HUES64 (cell line): ENCODE measurements at regions not wholly inside any gene's neighbourhood (a gene's known extent, or its start where the extent isn't known, plus 50 kb on each side); places are given as distances from the start of the nearest gene placed in this dataset.

ENCODE experiments used
- H3K27ac ChIP-seq: 2 replicates; pipeline ENCODE4 v1.7.0; 2013; ENCODE audit warnings: low read depth, low read length, inconsistent platforms
- H3K27me3 ChIP-seq: 2 replicates; pipeline ENCODE4 v1.6.1; 2013; ENCODE audit warnings: mild to moderate bottlenecking, low read length; ENCODE audit not compliant: insufficient read depth
- H3K36me3 ChIP-seq: 2 replicates; pipeline ENCODE4 v1.6.1; 2013; ENCODE audit warnings: mild to moderate bottlenecking, low read length; ENCODE audit not compliant: insufficient read depth
- H3K4me1 ChIP-seq: 2 replicates; pipeline ENCODE4 v1.6.1; 2013; ENCODE audit warnings: mild to moderate bottlenecking, low read length, moderate library complexity; ENCODE audit not compliant: insufficient read depth
- H3K4me3 ChIP-seq: 2 replicates; pipeline ENCODE4 v1.5.1; 2013; ENCODE audit warnings: mild to moderate bottlenecking, low read length, moderate library complexity
- H3K9ac ChIP-seq: 2 replicates; pipeline ENCODE4 v1.6.1; 2013; ENCODE audit warnings: mild to moderate bottlenecking, low read depth, low read length
- H3K9me3 ChIP-seq: 2 replicates; pipeline ENCODE4 v1.6.1; 2013; ENCODE audit warnings: low read depth, low read length; ENCODE audit not compliant: insufficient read depth
- WGBS: fragments of 150-250, 120-280 bp; methylation state at CpG from one replicate; pipeline ENCODE4 v1.1.7; 2013; ENCODE audit warnings: missing lambda C conversion rate; 5-methylcytosine and 5-hydroxymethylcytosine counted together

DNA sequence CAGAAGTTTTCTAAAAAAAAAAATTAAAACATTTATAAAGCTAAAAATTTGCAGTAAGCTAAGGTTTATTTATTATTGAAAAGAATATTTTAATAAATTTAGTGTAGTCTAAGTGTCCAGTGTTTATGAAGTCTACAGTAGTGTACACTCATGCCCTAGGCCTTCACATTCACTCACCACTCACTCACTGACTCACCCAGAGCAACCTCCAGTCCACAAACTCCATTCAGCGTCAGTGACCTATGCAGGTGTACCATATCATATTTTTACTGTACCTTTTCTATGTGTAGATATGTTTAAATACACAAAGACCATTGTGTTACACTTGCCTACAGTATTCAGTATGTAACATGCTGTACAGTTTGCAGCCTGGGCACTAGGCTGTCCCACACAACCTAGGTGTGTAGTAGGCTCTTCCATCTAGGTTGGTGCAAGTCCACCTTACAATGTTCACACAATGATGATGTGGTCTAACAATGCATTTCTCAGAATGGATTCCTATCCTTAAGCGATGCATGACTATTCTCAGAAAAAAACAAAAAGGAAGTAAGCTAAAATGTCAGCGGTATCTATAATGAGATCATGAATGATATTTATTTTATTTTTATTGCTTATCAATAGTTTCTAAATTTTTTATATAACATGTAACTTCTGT, 336.7 kb downstream of the AGTPBP1 start:
- Histone ChIP-seq H3K27me3 (no peaks in the 10 kb centered on the region), H3K9me3 (no peaks in the 10 kb centered on the region), H3K36me3 (no peaks in the 10 kb centered on the region), H3K4me1 (peaks cover 6% of the 10 kb centered on the region; the same call in 1 of the 2 replicates), H3K9ac (no peak overlapping the region), H3K27ac (no peak overlapping the region), H3K4me3 (no peak overlapping the region)
- WGBS: 67% methylated on average over 2 of the region's 3 CpGs

DNA sequence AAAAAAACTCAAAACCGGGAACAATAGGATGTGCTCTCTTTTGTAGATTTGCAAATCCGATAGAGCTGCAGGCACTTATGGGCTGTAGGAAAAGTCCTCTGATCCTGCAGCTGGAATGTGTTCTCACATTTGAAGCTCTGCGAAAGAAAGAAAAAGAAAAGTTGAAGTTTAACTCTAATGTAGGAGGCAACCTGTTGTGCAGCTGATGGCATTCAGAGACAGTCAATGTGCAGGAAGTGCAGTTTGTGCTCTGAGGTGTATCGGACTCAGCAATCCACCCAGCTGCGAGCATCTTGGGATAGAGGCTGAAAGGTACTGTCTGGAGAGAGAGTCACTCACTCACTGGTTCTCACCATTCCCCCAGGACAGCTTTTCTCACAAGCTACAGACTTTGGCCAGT, 339.2 kb downstream of the AGTPBP1 start:
- no peaks in the 10 kb centered on the region for H3K27me3 ChIP-seq
- WGBS: 74% methylated on average over 5 of the region's 5 CpGs

DNA sequence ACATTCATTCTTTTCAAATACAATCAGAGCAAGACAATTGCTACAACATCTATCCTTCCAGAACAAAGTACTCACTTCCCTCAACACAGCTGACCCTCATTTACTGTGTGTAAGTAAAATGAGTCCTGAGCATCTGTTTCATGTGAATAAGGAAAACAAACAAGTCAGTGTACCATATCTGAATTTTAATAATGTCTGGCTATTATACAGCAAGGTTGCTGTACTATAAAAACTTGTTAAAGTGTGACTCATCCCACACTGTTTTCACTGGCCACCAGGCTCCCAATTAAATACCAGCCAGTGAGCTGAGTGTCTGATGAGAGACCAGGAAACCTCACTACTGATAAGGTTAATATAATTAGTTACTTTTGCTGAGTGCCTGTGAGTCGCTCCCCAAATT, 339.8 kb downstream of the AGTPBP1 start:
- H3K9ac ChIP-seq: no peak overlapping the region
- WGBS: 75% methylated on average over 1 of the region's 1 CpG
- no peaks in the 10 kb centered on the region for H3K9me3 ChIP-seq
- H3K36me3 ChIP-seq: no peaks in the 10 kb centered on the region
- peaks cover 6% of the 10 kb centered on the region; the same call in 1 of the 2 replicates for H3K4me1 ChIP-seq
- H3K27ac ChIP-seq: no peak overlapping the region
- H3K4me3 ChIP-seq: no peak overlapping the region
- no peaks in the 10 kb centered on the region for H3K27me3 ChIP-seq

More for the DNA sequence above, 339.2 kb downstream of the AGTPBP1 start:
- H3K9ac ChIP-seq: no peak overlapping the region
- H3K4me1 ChIP-seq: peaks cover 6% of the 10 kb centered on the region; the same call in 1 of the 2 replicates
- no peaks in the 10 kb centered on the region for H3K36me3 ChIP-seq
- H3K9me3 ChIP-seq: no peaks in the 10 kb centered on the region
- no peak overlapping the region for H3K27ac ChIP-seq
- H3K4me3 ChIP-seq: no peak overlapping the region

DNA sequence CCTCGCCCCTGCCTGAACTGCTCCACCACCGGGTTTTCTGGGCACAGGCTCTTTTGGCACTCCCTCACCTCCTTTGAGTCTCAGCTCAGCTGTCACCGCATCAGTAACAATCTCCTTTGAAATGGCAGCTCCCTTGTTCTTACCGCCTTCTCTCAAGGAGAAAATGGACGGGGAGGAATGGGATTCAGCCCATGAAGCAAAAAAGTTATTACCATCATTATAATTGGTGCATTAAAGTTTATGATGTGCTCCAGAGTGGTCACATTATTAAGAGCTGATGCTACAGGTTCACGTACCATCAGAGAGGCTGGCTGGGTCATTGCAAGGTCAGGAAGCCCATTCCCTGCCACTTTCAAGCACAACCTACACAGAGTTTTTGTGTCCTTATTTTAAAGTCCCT, 344.7 kb downstream of the AGTPBP1 start:
- no peak overlapping the region for H3K27ac ChIP-seq
- no peaks in the 10 kb centered on the region for H3K27me3 ChIP-seq
- WGBS: 95% methylated on average over 6 of the region's 6 CpGs
- no peaks in the 10 kb centered on the region for H3K36me3 ChIP-seq
- H3K4me3 ChIP-seq: no peak overlapping the region
- no peak overlapping the region for H3K9ac ChIP-seq
- peaks cover 2% of the 10 kb centered on the region; the same call in 1 of the 2 replicates for H3K4me1 ChIP-seq
- H3K9me3 ChIP-seq: no peaks in the 10 kb centered on the region

DNA sequence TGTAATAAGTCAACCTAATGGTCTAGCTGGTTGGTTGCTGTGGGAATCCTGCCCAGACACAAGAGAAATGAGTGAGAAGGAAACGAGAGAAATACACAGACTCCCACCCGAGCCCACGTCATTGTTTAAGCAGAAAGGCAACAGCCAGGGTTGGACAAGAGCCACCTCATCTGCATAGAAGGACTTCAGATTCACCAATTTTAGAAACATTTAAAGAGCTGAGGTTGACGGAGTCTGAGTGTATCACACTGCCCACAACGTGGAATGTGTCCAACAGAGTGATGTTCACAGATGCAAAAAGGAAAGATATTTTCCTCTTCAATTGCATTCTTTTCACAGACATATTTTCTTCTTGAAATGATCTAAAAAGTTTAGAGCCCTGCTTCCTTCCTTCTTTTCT, 349.5 kb downstream of the AGTPBP1 start:
- no peak overlapping the region for H3K4me3 ChIP-seq
- no peak overlapping the region for H3K9ac ChIP-seq
- no peaks in the 10 kb centered on the region for H3K9me3 ChIP-seq
- no peaks in the 10 kb centered on the region for H3K36me3 ChIP-seq
- H3K27ac ChIP-seq: no peak overlapping the region
- peaks cover 7% of the 10 kb centered on the region; the same call in 1 of the 2 replicates for H3K4me1 ChIP-seq
- 98% methylated on average over 5 of the region's 5 CpGs for WGBS
- no peaks in the 10 kb centered on the region for H3K27me3 ChIP-seq

DNA sequence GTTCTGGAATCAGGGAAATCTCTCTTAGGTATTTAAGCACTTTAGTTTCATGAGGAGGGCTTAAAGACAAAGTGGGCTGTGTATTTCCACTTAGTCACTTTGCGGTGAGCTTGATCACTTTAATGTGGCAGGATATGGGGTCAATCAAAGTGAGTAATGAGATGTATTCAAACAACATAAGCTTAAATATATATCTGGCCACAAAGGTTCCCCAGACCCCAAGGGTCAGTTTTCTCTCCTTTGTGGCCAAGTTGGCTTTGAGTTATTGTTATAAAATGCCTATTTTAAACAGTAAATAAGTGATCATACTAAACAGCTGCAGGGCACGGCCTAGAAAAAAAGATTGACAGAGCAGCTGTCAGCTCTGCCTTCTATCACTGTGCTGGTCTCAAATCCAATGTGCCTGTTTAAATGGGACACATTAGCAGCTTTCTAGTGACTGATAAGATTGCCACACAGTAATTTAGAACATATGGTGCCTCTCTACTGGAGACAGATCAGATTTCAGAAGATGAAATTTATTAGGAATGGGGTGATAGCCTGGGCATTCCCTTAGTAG, 363.9 kb downstream of the AGTPBP1 start:
- Histone ChIP-seq H3K4me3 (no peak overlapping the region), H3K36me3 (no peaks in the 10 kb centered on the region), H3K27me3 (no peaks in the 10 kb centered on the region), H3K9ac (no peak overlapping the region), H3K27ac (no peak overlapping the region), H3K9me3 (no peaks in the 10 kb centered on the region), H3K4me1 (no peaks in the 10 kb centered on the region)
- WGBS: 86% methylated on average over 2 of the region's 2 CpGs

DNA sequence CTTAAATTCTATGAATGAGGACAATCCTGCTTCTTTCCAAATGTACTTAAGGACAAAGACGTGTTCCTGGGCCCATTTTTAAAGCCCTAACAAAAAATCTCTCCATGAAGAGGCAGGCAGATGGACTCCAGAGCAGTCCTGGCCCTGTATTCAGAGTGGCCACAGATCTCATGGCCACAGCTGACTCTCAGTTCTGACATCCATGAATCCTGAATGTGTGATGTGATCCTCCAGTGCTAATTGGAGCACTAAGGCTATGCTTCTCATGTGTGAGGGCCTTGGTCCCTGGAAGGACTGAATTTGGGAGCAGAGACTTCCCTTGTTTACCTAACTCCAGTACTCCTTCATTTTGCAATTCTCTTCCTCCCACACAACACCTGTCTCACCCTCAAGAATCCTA, 373.0 kb downstream of the AGTPBP1 start:
- WGBS: 93% methylated on average over 1 of the region's 1 CpG
- H3K27me3 ChIP-seq: no peaks in the 10 kb centered on the region

DNA sequence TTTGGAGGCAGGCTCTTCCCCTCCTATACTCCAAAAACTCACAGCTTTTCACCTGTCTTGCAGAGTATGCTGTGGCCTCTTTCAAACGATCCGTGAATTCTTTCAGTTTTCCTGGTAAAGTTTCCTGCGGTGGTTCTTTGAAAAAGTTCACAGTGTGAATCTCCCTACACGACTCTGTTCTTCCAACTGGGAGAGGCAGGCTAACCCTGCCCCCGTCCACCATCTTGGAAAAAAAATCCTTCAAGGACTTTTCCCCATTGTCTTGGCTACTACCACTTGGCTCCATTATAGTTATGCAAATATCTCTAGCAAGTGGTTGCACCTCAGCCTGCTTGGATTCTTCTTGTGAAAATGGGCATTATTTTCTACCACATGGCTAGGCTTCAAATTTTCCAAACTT, 382.6 kb downstream of the AGTPBP1 start:
- Histone ChIP-seq H3K4me3 (no peak overlapping the region), H3K9ac (no peak overlapping the region), H3K27ac (no peak overlapping the region), H3K9me3 (peaks cover 8% of the 10 kb centered on the region; the same call in 1 of the 2 replicates), H3K27me3 (no peaks in the 10 kb centered on the region), H3K36me3 (no peaks in the 10 kb centered on the region), H3K4me1 (no peaks in the 10 kb centered on the region)
- WGBS: 65% methylated on average over 5 of the region's 5 CpGs

More for the DNA sequence above, 373.0 kb downstream of the AGTPBP1 start:
- no peak overlapping the region for H3K9ac ChIP-seq
- no peaks in the 10 kb centered on the region for H3K4me1 ChIP-seq
- no peak overlapping the region for H3K27ac ChIP-seq
- H3K4me3 ChIP-seq: no peak overlapping the region
- no peaks in the 10 kb centered on the region for H3K36me3 ChIP-seq
- no peaks in the 10 kb centered on the region for H3K9me3 ChIP-seq

DNA sequence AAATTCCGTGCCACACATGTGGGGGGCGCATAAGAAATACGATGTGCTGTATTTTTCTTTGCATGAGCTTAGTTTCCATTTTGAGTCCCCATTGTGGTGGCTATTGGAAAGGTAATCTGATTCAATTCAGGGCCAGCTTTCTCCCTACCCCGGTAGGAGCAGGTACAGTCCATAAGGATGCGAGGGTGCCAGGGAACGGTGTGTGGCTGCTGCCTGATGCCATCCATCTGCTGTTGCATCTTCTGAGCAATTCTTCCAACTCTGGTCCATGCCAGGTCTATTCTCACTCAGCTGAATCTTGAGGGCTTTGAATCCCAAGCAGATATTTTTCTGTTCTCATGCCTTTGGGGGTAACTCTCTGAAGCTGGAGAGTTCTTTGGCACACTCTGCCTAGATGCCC, 392.7 kb downstream of the AGTPBP1 start:
- Histone ChIP-seq H3K4me3 (no peak overlapping the region), H3K4me1 (no peaks in the 10 kb centered on the region), H3K27me3 (no peaks in the 10 kb centered on the region), H3K9me3 (no peaks in the 10 kb centered on the region), H3K27ac (no peak overlapping the region), H3K36me3 (no peaks in the 10 kb centered on the region), H3K9ac (no peak overlapping the region)
- 97% methylated on average over 6 of the region's 6 CpGs for WGBS

DNA sequence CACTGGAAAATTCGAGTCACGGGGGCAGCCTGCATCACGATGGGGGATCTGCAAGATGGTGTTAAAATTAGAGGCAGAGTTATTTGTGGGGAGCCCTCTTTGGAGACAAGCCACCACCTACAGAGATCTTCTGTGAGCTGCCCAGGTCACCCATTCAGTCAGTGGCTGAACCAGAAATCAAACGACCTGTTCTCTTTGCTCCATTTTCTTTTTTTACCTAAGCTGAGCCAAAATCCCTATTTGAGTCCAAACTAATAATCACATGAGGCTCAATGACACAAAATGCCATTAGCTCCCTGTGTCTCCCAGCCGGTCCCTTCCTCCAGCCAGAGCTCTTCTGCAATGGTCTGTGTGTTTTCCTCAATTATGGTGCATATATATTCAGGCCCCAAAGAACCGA, 394.2 kb downstream of the AGTPBP1 start:
- H3K4me1 ChIP-seq: no peaks in the 10 kb centered on the region
- no peak overlapping the region for H3K9ac ChIP-seq
- H3K27me3 ChIP-seq: no peaks in the 10 kb centered on the region
- H3K9me3 ChIP-seq: no peaks in the 10 kb centered on the region
- H3K27ac ChIP-seq: no peak overlapping the region
- H3K4me3 ChIP-seq: no peak overlapping the region
- WGBS: 94% methylated on average over 6 of the region's 6 CpGs
- no peaks in the 10 kb centered on the region for H3K36me3 ChIP-seq

DNA sequence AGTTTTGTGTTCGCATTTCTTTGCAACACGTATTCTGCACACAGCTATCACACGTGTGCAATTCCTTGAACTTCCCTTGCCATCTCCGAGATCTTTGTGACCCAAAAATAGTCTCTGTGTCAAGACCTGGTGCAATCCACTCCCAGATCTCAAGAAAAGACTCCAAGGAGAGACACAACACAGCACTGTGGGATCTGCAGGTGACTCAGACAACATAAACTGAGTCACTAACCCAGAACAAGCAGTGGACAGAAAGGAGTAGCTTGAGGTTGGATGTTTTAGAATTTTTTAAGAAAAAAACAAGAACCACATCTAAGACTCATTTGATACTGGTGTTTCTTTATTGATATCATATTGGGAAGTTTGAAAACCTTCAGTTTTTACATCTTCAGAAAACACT, 396.9 kb downstream of the AGTPBP1 start:
- H3K9ac ChIP-seq: no peak overlapping the region
- no peak overlapping the region for H3K27ac ChIP-seq
- WGBS: 96% methylated on average over 4 of the region's 4 CpGs
- no peaks in the 10 kb centered on the region for H3K9me3 ChIP-seq
- no peaks in the 10 kb centered on the region for H3K27me3 ChIP-seq
- no peaks in the 10 kb centered on the region for H3K4me1 ChIP-seq
- H3K4me3 ChIP-seq: no peak overlapping the region
- H3K36me3 ChIP-seq: no peaks in the 10 kb centered on the region
